Lung (tissue), 11 donors: ENCODE measurements at regions not wholly inside any gene's neighbourhood (a gene's known extent, or its start where the extent isn't known, plus 50 kb on each side); places are given as distances from the start of the nearest gene placed in this dataset.
A peak's percentile ranks its signal among the peaks of the same experiment; 100 is the strongest.

Experiments
- ATAC-seq: fragments of 200-7000 bp; cut with Tn5 transposase; one replicate; pipeline ENCODE4 v1.9.1; 2020; ENCODE audit warnings: moderate number of reproducible peaks; ENCODE audit not compliant: insufficient read depth, low FRiP score
- DNase-seq, 3 donors: peaks; one replicate each; pipeline ENCODE4 v3.0.0-alpha.2; 2013 to 2017
- H3K27ac ChIP-seq, 2 donors: one replicate each; pipeline ENCODE4 v1.5.1; 2013; ENCODE audit warnings: mild to moderate bottlenecking in 2 of 2, moderate library complexity in 2 of 2, control low read depth in 1 of 2, inconsistent platforms in 1 of 2, low read depth in 1 of 2, low read length in 1 of 2
- H3K27me3 ChIP-seq, 3 donors: one replicate each; pipeline ENCODE4 v1.5.1; 2013; ENCODE audit warnings: low read length in 2 of 3; ENCODE audit not compliant: control insufficient read depth in 3 of 3, insufficient read depth in 3 of 3
- H3K36me3 ChIP-seq, 4 donors: one replicate each; pipeline ENCODE4 v1.5.1; 2013; ENCODE audit warnings: low read length in 4 of 4, mild to moderate bottlenecking in 1 of 4, moderate library complexity in 1 of 4; ENCODE audit not compliant: control insufficient read depth in 4 of 4, insufficient read depth in 4 of 4
- H3K4me1 ChIP-seq, 5 donors: one replicate each; pipeline ENCODE4 v1.5.1; 2013; ENCODE audit warnings: low read length in 5 of 5, mild to moderate bottlenecking in 2 of 5, moderate library complexity in 1 of 5; ENCODE audit not compliant: control insufficient read depth in 5 of 5, insufficient read depth in 5 of 5
- H3K4me3 ChIP-seq: one replicate; pipeline ENCODE4 v1.5.1; 2013; ENCODE audit warnings: mild to moderate bottlenecking, control low read depth, moderate library complexity
- H3K9ac ChIP-seq, 2 donors: one replicate each; pipeline ENCODE4 v1.5.1; 2013; ENCODE audit warnings: low read length in 2 of 2, control low read depth in 1 of 2; ENCODE audit not compliant: insufficient read depth in 1 of 2
- H3K9me3 ChIP-seq, 4 donors: one replicate each; pipeline ENCODE4 v1.5.1; 2013; ENCODE audit warnings: low read length in 3 of 4, mild to moderate bottlenecking in 1 of 4, moderate library complexity in 1 of 4; ENCODE audit not compliant: control insufficient read depth in 4 of 4, insufficient read depth in 3 of 4
- CTCF ChIP-seq: IDR thresholded peaks from 2 replicates; pipeline ENCODE4 v1.5.1; 2012; ENCODE audit warnings: mild to moderate bottlenecking; ENCODE audit errors: control extremely low read depth, extremely low read depth
- WGBS, 2 donors: extraction: QIAGEN DNeasy Blood & Tissue Kit; methylation state at CpG; one replicate each; pipeline ENCODE4 v1.1.7; 2013; 5-methylcytosine and 5-hydroxymethylcytosine counted together
- donor health status: control.
- donor health status: control.
- donor health status: Bipolar disorder and iron deficiency.
- donor health status: healthy.
- donor health status: DM: yes; HTN: yes; CAD: no.

DNA sequence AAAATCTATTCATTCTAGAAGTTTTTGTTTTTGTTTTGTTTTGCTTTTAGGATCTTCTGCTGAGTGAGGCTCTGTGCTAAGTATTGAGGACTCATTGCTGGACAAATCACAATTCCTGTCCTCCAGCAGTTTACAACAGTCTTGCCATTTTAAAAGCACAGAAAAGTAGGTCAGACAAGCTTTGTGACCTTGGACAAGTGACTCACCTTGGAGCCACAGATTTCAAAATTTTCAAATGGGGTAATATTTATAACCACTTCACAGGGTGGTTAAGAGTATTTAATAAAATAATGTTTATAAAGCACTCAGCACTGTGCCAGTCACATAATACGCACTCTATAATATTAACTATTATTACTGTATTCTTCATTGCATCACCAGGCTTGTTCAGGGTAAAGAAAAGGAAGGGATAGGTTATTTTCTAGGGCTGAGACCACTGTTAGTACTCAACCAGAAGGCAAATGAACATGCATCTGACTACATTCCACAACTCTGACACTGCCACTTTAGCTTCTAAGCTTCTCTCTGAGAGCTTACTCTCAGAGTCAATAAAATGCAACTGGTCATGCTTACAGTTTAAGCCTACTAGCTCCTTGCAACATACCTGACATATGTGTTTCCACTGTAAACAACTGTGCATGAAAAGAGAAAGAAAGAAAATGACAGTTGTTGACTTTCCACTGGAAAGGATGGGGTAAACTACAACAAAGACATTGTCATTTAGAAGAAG lies 63.2 kb upstream of the FIBIN start:
- TF ChIP-seq CTCF = no peak
- Histone ChIP-seq H3K4me3 (no peak overlapping the region), H3K36me3 (no peaks in the 10 kb centered on the region), H3K27ac (no peak overlapping the region), H3K9me3 (no peaks in the 10 kb centered on the region), H3K4me1 (peaks cover 0 to 9% (median 0%) of the 10 kb centered on the region in 5 donors), H3K9ac (no peak overlapping the region), H3K27me3 (no peaks in the 10 kb centered on the region)
- 0 to 71% methylated on average over 1 of the region's 1 CpG for WGBS, 2 donors
- ATAC-seq (peak; percentile 41), DNase-seq (no peak)

DNA sequence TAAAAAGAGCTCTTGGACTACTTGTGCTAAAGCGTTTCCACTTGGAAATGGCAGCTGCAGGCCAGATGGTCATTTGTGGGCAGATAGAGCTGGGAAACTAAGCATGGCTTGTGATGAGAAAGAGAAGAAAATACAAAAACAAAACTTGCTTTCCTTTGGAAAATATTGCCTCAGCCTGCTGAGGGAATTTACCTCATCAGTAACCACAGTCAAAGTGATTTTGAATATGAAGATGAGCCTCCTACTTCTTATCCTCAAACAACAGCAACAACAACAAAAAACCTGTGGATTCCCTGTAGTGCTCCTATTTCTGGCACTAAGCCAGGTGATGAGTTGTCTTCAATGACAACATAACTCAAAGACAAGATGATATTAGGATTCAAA lies 62.7 kb upstream of the FIBIN start:
- H3K9ac ChIP-seq = no peak overlapping the region
- H3K27ac ChIP-seq = no peak overlapping the region
- H3K9me3 ChIP-seq = no peaks in the 10 kb centered on the region
- ATAC-seq = no peak
- WGBS, 2 donors = 48 to 69% methylated on average over 1 of the region's 1 CpG
- no peak overlapping the region for H3K4me3 ChIP-seq
- no peak for DNase-seq
- peaks cover 0 to 9% (median 0%) of the 10 kb centered on the region in 5 donors for H3K4me1 ChIP-seq
- H3K36me3 ChIP-seq = no peaks in the 10 kb centered on the region
- H3K27me3 ChIP-seq = no peaks in the 10 kb centered on the region
- no peak for TF ChIP-seq CTCF

- ATAC-seq (no peak), DNase-seq (no peak)
- Histone ChIP-seq H3K4me3 (no peak overlapping the region), H3K27me3 (no peaks in the 10 kb centered on the region), H3K36me3 (no peaks in the 10 kb centered on the region), H3K9ac (no peak overlapping the region), H3K4me1 (peaks cover 0 to 9% (median 0%) of the 10 kb centered on the region in 5 donors), H3K9me3 (no peaks in the 10 kb centered on the region), H3K27ac (no peak overlapping the region)
- TF ChIP-seq CTCF = no peak
These were observed 62.0 kb upstream of the FIBIN start for GRCh38 chr11:26931881-26932280.

DNA sequence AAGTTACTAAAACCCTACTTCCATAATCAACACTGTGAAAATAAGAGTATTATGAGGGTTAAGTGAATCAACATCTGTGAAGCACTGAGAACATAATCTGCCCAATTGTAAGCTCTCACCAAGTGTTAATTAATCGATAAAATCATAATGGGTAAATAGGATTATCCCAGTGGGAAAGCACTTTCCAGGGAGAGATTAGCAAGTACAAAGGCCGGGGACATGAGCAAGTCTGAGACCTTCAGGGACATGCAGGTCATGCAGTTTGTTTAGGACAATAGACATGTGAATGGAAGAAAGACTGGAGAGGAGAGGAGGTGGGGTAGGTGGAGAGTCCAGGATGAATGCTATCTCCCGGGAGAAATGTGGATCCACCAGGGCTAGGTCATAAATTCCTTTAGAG lies 57.8 kb upstream of the FIBIN start:
- 52 to 64% methylated on average over 3 of the region's 3 CpGs for WGBS, 2 donors
- ATAC-seq (no peak), DNase-seq (no peak)
- no peaks in the 10 kb centered on the region for H3K27me3 ChIP-seq
- no peak for TF ChIP-seq CTCF
- no peak overlapping the region for H3K4me3 ChIP-seq
- no peaks in the 10 kb centered on the region for H3K36me3 ChIP-seq
- no peak overlapping the region for H3K27ac ChIP-seq
- H3K9me3 ChIP-seq = peaks cover 0 to 2% (median 0%) of the 10 kb centered on the region in 4 donors
- H3K4me1 ChIP-seq = peaks cover 0 to 4% (median 0%) of the 10 kb centered on the region in 5 donors
- no peak overlapping the region for H3K9ac ChIP-seq
